HepG2 (cell line): ENCODE measurements at regions not wholly inside any gene's neighbourhood (a gene's known extent, or its start where the extent isn't known, plus 50 kb on each side); places are given as distances from the start of the nearest gene placed in this dataset.

Experiments used
- ATAC-seq: fragments of 200-7000 bp; cut with Tn5 transposase; 3 replicates; pipeline ENCODE4 v1.9.1; 2020; ENCODE audit warnings: mild to moderate bottlenecking, moderate library complexity
- BruUV-seq: library from RNA; stranded (reverse); fragments of 400-500 nt; replicated peaks from 2 replicates; lab custom pipeline; 2021; lab: Mats Ljungman, UMichigan
- CTCF ChIA-PET: fragments of 300-600 bp; formaldehyde crosslinking; extraction: SDS; loops from one replicate; lab custom pipeline; 2021; ENCODE audit warnings: low total read pairs, inconsistent platforms, low intra/inter-chr PET ratio; lab: Yijun Ruan, JAX
- POLR2A ChIA-PET: fragments of 350-600 bp; sonication (Branson Sonifier 250); formaldehyde crosslinking; loops from one replicate; lab custom pipeline; 2020; ENCODE audit warnings: antibody characterized with exemption, inconsistent platforms; lab: Yijun Ruan, JAX
- DNase-seq: peaks from one replicate; pipeline ENCODE4 v3.0.0-alpha.2; 2015; ENCODE audit warnings: low spot score
- FAIRE-seq: peaks from 3 replicates; lab custom pipeline; 2011; peaks lifted over from hg19 to GRCh38; lab: Jason Lieb, UNC
- H2AFZ ChIP-seq: one replicate; pipeline ENCODE4 v1.6.1; 2011; ENCODE audit warnings: low read length, inconsistent platforms
- H3K27ac ChIP-seq: fragments of 300-600 bp; 3 replicates; pipeline ENCODE4 v1.8.0; 2011; ENCODE audit warnings: mixed run types, mild to moderate bottlenecking, mixed read lengths, low read length, inconsistent platforms; ENCODE audit not compliant: insufficient read depth; ENCODE audit errors: extremely low read length
- H3K27me3 ChIP-seq, 2 experiments: fragments of 200-600 bp in 1 of 2; 2 replicates in 1 of 2; 3 replicates in 1 of 2; pipeline versions ENCODE4 v1.6.0 to v1.8.0; 2011; ENCODE audit warnings: low read length in 2 of 2, mild to moderate bottlenecking in 2 of 2, moderate library complexity in 2 of 2, inconsistent platforms in 1 of 2; ENCODE audit not compliant: insufficient read depth in 2 of 2, control insufficient read depth in 1 of 2
- H3K36me3 ChIP-seq, 2 experiments: fragments of 200-600 bp in 1 of 2; replicated peaks in 1 of 2; 2 replicates in 1 of 2; 3 replicates in 1 of 2; pipeline versions ENCODE4 v1.5.1 to v1.8.0; 2011; ENCODE audit warnings: low read length in 2 of 2, inconsistent platforms in 1 of 2; ENCODE audit not compliant: insufficient read depth in 2 of 2, control insufficient read depth in 1 of 2
- H3K4me1 ChIP-seq: 2 replicates; pipeline ENCODE4 v1.5.1; 2012; ENCODE audit warnings: low read length, inconsistent platforms; ENCODE audit not compliant: insufficient read depth
- H3K4me2 ChIP-seq: 2 replicates; pipeline ENCODE4 v1.6.0; 2011; ENCODE audit warnings: low read depth, low read length, inconsistent platforms
- H3K4me3 ChIP-seq, 3 experiments: fragments of 200-600 bp in 1 of 3; sonication (generic), shearing (Covaris generic) in 1 of 3; replicated peaks in 1 of 3; 2 replicates each; pipeline ENCODE4 v1.5.1; 2011 to 2016; ENCODE audit warnings: low read length in 3 of 3, inconsistent platforms in 2 of 3, low read depth in 2 of 3, mild to moderate bottlenecking in 2 of 3, control low read depth in 1 of 3, mixed read lengths in 1 of 3; ENCODE audit not compliant: insufficient read depth in 1 of 3
- H3K79me2 ChIP-seq: one replicate; pipeline ENCODE4 v1.6.1; 2011; ENCODE audit warnings: low read length, inconsistent platforms; ENCODE audit not compliant: insufficient read depth
- H3K9ac ChIP-seq: 2 replicates; pipeline ENCODE4 v1.6.0; 2011; ENCODE audit warnings: mild to moderate bottlenecking, low read depth, low read length, inconsistent platforms; ENCODE audit not compliant: insufficient read depth
- H3K9me3 ChIP-seq: 2 replicates; pipeline ENCODE4 v1.5.1; 2012; ENCODE audit warnings: mild to moderate bottlenecking, low read length
- H4K20me1 ChIP-seq: 2 replicates; pipeline ENCODE4 v1.6.0; 2011; ENCODE audit warnings: inconsistent platforms, mild to moderate bottlenecking, low read length, moderate library complexity; ENCODE audit not compliant: insufficient read depth
- REL ChIP-seq: sonication (generic); formaldehyde crosslinking; conservative IDR thresholded peaks from 2 replicates; pipeline ENCODE4 v1.8.0; 2022; ENCODE audit warnings: mild to moderate bottlenecking, missing genetic modification reagents, moderate library complexity
- XBP1 ChIP-seq: sonication (generic); formaldehyde crosslinking; IDR thresholded peaks from 2 replicates; pipeline ENCODE4 v1.5.0; 2020; ENCODE audit warnings: missing genetic modification reagents
- ZC3H13 ChIP-seq: sonication (generic); formaldehyde crosslinking; IDR thresholded peaks from 2 replicates; pipeline ENCODE4 v1.8.1; 2023; ENCODE audit warnings: mild to moderate bottlenecking, missing genetic modification reagents, moderate library complexity
- ZNF382 ChIP-seq: sonication (generic); formaldehyde crosslinking; IDR thresholded peaks from 2 replicates; pipeline ENCODE4 v1.5.0; 2020; ENCODE audit warnings: missing genetic modification reagents, mild to moderate bottlenecking, borderline replicate concordance
- ZNF629 ChIP-seq: sonication (generic); formaldehyde crosslinking; conservative IDR thresholded peaks from 2 replicates; pipeline ENCODE4 v1.5.0; 2020; ENCODE audit warnings: missing genetic modification reagents
- WGBS: methylation state at CpG from one replicate; pipeline ENCODE4 v1.1.6; 2017; ENCODE audit warnings: low lambda C conversion rate; 5-methylcytosine and 5-hydroxymethylcytosine counted together
- in situ Hi-C: cut with HindIII; loops from 2 replicates; pipeline ENCODE4 v1.10.0; 2017; ENCODE audit warnings: low pct_unique_long_range_greater_than_20kb; ENCODE audit not compliant: extremely low pct_ligation_motif_present
- intact Hi-C: fragments of 100-400 bp; cut with micrococcal nuclease; formaldehyde crosslinking; loops from one replicate; pipeline ENCODE4 v1.10.0; 2022; ENCODE audit not compliant: unreplicated experiment
- TF ChIP-seq, protein P1 (sequence below): sonication (generic); formaldehyde crosslinking; IDR thresholded peaks from 2 replicates; pipeline ENCODE4 v1.5.1; 2020; ENCODE audit warnings: missing genetic modification reagents, mild to moderate bottlenecking, borderline replicate concordance

DNA sequence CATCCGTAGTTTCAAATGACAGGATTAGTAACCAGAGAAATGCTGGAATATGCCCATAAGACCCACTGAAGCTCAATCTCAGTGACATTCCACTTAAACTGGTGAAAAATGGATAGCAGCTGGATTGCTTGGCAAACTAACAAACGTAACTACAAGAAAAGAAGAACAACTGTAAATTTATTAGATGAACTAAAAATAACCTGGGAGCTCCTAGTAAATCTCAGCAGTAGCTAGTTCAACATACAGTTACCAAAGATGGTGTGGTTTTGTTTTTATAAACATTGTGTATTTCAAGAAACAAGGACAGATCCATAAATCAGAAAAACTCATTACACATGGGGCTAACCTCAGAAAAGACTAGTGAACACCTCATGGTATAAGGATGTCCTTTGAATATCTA lies 531.9 kb downstream of the XIRP2 start:
- intact Hi-C loops (no loop called here), in situ Hi-C loops (no loop called here)
- FAIRE-seq (no peak), ATAC-seq (no peak), DNase-seq (no peak)
- no TSS peak for BruUV-seq
- no peaks in the 10 kb centered on the region for H3K4me1 ChIP-seq
- no peaks in the 10 kb centered on the region for H3K36me3 ChIP-seq
- H3K79me2 ChIP-seq, result no peaks in the 10 kb centered on the region
- ChIA-PET CTCF (no interaction called here), POLR2A (no interaction called here)
- no peaks in the 10 kb centered on the region for H3K27me3 ChIP-seq
- TF ChIP-seq REL (CRISPR knock-in tag) (no peak), ZNF382 (CRISPR knock-in tag) (no peak), ZNF629 (CRISPR knock-in tag) (no peak)
- H3K4me2 ChIP-seq, result no peak overlapping the region
- no peaks in the 10 kb centered on the region for H4K20me1 ChIP-seq
- H3K27ac ChIP-seq, result no peak overlapping the region
- WGBS, result 0% methylated on average over 2 of the region's 2 CpGs
- no peak overlapping the region for H2AFZ ChIP-seq
- H3K9me3 ChIP-seq, result no peaks in the 10 kb centered on the region
- H3K9ac ChIP-seq, result no peak overlapping the region
- no peak overlapping the region for H3K4me3 ChIP-seq

DNA sequence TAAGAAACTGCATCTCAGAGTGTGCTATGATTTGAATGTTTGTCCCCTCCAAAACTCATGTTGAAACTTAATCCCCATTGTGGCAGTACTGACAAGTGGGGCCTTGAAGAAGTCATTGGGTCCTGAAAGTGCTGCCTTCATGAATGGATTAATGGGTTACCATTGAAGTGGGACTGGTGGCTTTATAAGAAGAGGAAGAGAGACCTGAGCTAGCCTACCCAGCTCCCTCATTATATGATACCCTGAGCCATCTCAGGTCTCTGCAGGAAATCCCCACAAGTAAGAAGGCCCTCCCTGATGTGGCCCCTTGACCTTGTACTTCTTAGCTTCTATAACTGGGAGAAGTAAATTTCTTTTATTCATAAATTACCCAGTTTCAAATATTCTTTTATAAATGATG lies 526.8 kb downstream of the XIRP2 start:
- H3K4me1 ChIP-seq, result no peaks in the 10 kb centered on the region
- H3K4me2 ChIP-seq, result no peak overlapping the region
- no peaks in the 10 kb centered on the region for H4K20me1 ChIP-seq
- H3K27ac ChIP-seq, result no peak overlapping the region
- H3K9ac ChIP-seq, result no peak overlapping the region
- H3K79me2 ChIP-seq, result no peaks in the 10 kb centered on the region
- TF ChIP-seq, protein P1, sequence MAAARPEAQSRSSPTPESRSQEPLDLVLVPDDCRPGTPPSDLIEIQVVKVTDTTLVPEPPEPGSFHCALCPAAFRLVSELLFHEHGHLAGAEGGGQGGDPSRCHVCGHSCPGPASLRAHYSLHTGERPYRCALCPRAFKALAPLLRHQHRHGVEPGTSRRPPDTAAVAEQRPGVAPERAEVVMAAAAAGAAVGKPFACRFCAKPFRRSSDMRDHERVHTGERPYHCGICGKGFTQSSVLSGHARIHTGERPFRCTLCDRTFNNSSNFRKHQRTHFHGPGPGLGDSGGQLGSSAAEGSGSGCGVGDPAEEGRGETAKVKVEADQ (CRISPR knock-in tag), result no peak
- no peak for TF ChIP-seq XBP1
- TF ChIP-seq ZC3H13 (CRISPR knock-in tag), result no peak
- no peak overlapping the region for H3K4me3 ChIP-seq
- no peaks in the 10 kb centered on the region for H3K27me3 ChIP-seq
- in situ Hi-C loops (no loop called here), intact Hi-C loops (no loop called here)
- FAIRE-seq (no peak), ATAC-seq (no peak), DNase-seq (no peak)
- ChIA-PET POLR2A (no interaction called here), CTCF (no interaction called here)
- no TSS peak for BruUV-seq
- no peaks in the 10 kb centered on the region for H3K9me3 ChIP-seq
- H3K36me3 ChIP-seq, result no peaks in the 10 kb centered on the region
- H2AFZ ChIP-seq, result no peak overlapping the region
